PC-9 (cell line): ENCODE measurements at regions not wholly inside any gene's neighbourhood (a gene's known extent, or its start where the extent isn't known, plus 50 kb on each side); places are given as distances from the start of the nearest gene placed in this dataset.

Source experiments
- BruUV-seq: library from RNA; stranded (reverse); fragments of 400-500 nt; replicated peaks from 2 replicates; lab custom pipeline; 2021; lab: Mats Ljungman, UMichigan
- CTCF ChIA-PET: fragments of 300-600 bp; sonication (Branson Sonifier 250); formaldehyde crosslinking; loops from one replicate; lab custom pipeline; 2022; ENCODE audit warnings: antibody characterized with exemption; lab: Charles Lee
- POLR2A ChIA-PET: fragments of 300-600 bp; sonication (Branson Sonifier 250); formaldehyde crosslinking; loops from one replicate; lab custom pipeline; 2022; ENCODE audit warnings: antibody characterized with exemption; ENCODE audit not compliant: unreplicated experiment; lab: Charles Lee
- DNase-seq, 2 experiments: peaks; one replicate each; pipeline versions ENCODE4 v3.0.0 to v3.0.0-alpha.2; 2015 to 2022; ENCODE audit warnings: mixed read lengths in 1 of 2
- H2AFZ ChIP-seq: fragments of 200-600 bp; sonication (generic); 2 replicates; pipeline ENCODE4 v1.8.1; 2017; ENCODE audit warnings: antibody characterized with exemption
- H3F3A ChIP-seq: fragments of 200-600 bp; sonication (generic); 2 replicates; pipeline ENCODE4 v1.8.1; 2017; ENCODE audit warnings: antibody characterized with exemption, mild to moderate bottlenecking, low read depth; ENCODE audit not compliant: insufficient read depth
- H3K27ac ChIP-seq: fragments of 200-600 bp; sonication (generic); 2 replicates; pipeline ENCODE4 v1.6.1; 2016; ENCODE audit warnings: mixed run types
- H3K27me3 ChIP-seq: fragments of 200-600 bp; sonication (generic); 2 replicates; pipeline ENCODE4 v1.6.1; 2016; ENCODE audit warnings: low read depth, mixed run types; ENCODE audit not compliant: insufficient read depth
- H3K36me3 ChIP-seq: fragments of 200-600 bp; sonication (generic); 2 replicates; pipeline ENCODE4 v1.6.1; 2016; ENCODE audit warnings: low read depth, mixed run types
- H3K4me1 ChIP-seq: fragments of 200-600 bp; sonication (generic); replicated peaks from 2 replicates; pipeline ENCODE4 v1.6.1; 2016; ENCODE audit warnings: mixed run types; ENCODE audit not compliant: insufficient read depth
- H3K4me2 ChIP-seq: fragments of 200-600 bp; sonication (generic); 2 replicates; pipeline ENCODE4 v1.6.1; 2017; ENCODE audit warnings: mixed run types
- H3K4me3 ChIP-seq: fragments of 200-600 bp; sonication (generic); 2 replicates; pipeline ENCODE4 v1.6.1; 2016; ENCODE audit warnings: mixed run types
- H3K79me2 ChIP-seq: fragments of 200-600 bp; sonication (generic); 2 replicates; pipeline ENCODE4 v1.6.1; 2017; ENCODE audit warnings: low read depth, mixed run types
- H3K9me2 ChIP-seq: fragments of 200-600 bp; sonication (generic); 2 replicates; pipeline ENCODE4 v1.8.1; 2017; ENCODE audit warnings: mild to moderate bottlenecking; ENCODE audit not compliant: insufficient read depth
- H3K9me3 ChIP-seq: fragments of 200-600 bp; sonication (generic); 2 replicates; pipeline ENCODE4 v1.8.1; 2016; ENCODE audit warnings: low read depth; ENCODE audit not compliant: insufficient read depth
- H4K20me1 ChIP-seq: fragments of 200-600 bp; sonication (generic); 2 replicates; pipeline ENCODE4 v1.8.1; 2017; ENCODE audit not compliant: insufficient read depth
- EZH2 ChIP-seq: fragments of 200-600 bp; sonication (generic); IDR thresholded peaks from 2 replicates; pipeline ENCODE4 v1.8.0; 2017; ENCODE audit warnings: antibody characterized with exemption, low read depth
- intact Hi-C: fragments of 100-400 bp; cut with micrococcal nuclease; formaldehyde crosslinking; loops from one replicate; pipeline ENCODE4 v1.10.0; 2022; ENCODE audit not compliant: unreplicated experiment
- TF ChIP-seq, protein P1 (sequence below): fragments of 200-600 bp; sonication (generic); conservative IDR thresholded peaks from 2 replicates; pipeline ENCODE4 v1.6.1; 2017; ENCODE audit warnings: mixed run types, antibody characterized with exemption, mild to moderate bottlenecking, moderate library complexity

DNA sequence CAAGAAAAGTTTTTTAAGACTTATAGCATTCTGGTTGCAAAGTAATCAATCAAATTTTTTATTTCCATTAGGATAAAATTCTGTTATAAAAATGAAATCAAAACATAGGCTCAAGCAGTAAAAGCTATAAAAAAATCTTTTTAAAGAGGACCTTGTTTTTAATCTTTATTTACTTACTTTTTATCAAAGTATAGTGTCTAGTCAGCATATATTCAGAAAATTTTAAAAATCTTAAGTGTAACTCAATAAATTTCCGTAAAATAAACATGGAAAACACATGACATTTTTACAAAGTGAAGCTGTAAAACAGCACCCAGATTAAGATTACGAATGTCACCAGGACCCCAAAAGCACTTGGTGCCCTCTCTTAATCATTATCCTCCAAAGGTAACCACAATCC is 302.4 kb downstream of the TMEM161B start:
- Histone ChIP-seq H3K79me2 (no peaks in the 10 kb centered on the region), H3K4me3 (no peak overlapping the region), H3K27ac (no peak overlapping the region), H3K27me3 (no peaks in the 10 kb centered on the region), H3K9me2 (peaks cover under 1% of the 10 kb centered on the region; the same call in 1 of the 2 replicates), H4K20me1 (no peaks in the 10 kb centered on the region), H2AFZ (no peak overlapping the region), H3F3A (no peaks in the 10 kb centered on the region), H3K9me3 (no peaks in the 10 kb centered on the region), H3K36me3 (no peaks in the 10 kb centered on the region), H3K4me2 (no peak overlapping the region), H3K4me1 (no peaks in the 10 kb centered on the region)
- POLR2A ChIA-PET = no interaction called here
- no peak for DNase-seq
- no TSS peak for BruUV-seq
- intact Hi-C loops = no loop called here
- TF ChIP-seq EZH2 = no peak
- TF ChIP-seq, protein P1, sequence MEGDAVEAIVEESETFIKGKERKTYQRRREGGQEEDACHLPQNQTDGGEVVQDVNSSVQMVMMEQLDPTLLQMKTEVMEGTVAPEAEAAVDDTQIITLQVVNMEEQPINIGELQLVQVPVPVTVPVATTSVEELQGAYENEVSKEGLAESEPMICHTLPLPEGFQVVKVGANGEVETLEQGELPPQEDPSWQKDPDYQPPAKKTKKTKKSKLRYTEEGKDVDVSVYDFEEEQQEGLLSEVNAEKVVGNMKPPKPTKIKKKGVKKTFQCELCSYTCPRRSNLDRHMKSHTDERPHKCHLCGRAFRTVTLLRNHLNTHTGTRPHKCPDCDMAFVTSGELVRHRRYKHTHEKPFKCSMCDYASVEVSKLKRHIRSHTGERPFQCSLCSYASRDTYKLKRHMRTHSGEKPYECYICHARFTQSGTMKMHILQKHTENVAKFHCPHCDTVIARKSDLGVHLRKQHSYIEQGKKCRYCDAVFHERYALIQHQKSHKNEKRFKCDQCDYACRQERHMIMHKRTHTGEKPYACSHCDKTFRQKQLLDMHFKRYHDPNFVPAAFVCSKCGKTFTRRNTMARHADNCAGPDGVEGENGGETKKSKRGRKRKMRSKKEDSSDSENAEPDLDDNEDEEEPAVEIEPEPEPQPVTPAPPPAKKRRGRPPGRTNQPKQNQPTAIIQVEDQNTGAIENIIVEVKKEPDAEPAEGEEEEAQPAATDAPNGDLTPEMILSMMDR = no peak
- CTCF ChIA-PET = no interaction called here

DNA sequence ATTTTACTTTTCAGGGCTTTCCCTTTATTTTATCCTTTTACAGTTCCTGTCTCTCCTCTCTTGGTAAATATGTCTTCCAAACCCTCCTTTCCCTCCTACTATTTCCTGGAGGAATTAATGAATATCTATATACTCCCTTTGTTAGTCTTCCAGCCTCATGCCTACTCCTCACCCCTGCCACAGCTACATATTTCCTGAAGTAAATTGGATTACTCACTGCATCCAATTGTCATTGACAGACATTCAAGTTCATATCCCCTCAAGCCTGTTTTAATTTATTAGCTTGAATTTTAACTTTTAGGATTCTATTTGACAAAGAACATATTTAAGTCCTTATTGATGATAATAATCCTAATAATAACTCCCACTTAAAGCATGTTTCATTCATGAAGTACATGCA is 314.5 kb downstream of the TMEM161B start:
- ChIA-PET POLR2A (no interaction called here), CTCF (no interaction called here)
- no TSS peak for BruUV-seq
- H3K4me3 ChIP-seq = no peak overlapping the region
- no peaks in the 10 kb centered on the region for H3K27me3 ChIP-seq
- no peak for DNase-seq
- H3K36me3 ChIP-seq = no peaks in the 10 kb centered on the region
- H3K4me2 ChIP-seq = no peak overlapping the region
- no peak overlapping the region for H3K27ac ChIP-seq
- intact Hi-C loops = no loop called here
- no peaks in the 10 kb centered on the region; the same call in 1 of the 2 replicates for H4K20me1 ChIP-seq
- H3F3A ChIP-seq = no peaks in the 10 kb centered on the region
- no peaks in the 10 kb centered on the region for H3K9me3 ChIP-seq
- H2AFZ ChIP-seq = no peak overlapping the region
- no peaks in the 10 kb centered on the region for H3K9me2 ChIP-seq
- no peaks in the 10 kb centered on the region for H3K79me2 ChIP-seq
- no peaks in the 10 kb centered on the region for H3K4me1 ChIP-seq
- TF ChIP-seq, protein P1 = no peak

DNA sequence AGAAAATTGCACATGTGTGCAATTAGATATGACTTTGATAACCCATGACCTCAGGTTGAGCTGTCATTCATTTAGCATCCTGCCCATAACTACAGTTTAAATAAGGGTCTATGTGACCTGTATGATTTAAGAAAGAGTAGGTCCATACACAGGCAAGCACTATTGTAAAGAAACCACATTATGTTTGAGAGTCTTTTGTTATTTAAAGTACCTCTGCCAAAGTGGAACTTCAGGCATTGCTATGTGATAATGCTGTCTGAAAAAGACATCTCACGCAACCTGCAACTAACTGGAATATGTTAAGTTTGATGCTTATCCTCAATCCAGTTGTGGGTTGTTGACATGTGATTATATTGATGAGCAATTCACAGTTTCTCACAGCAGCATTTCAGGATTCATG is 317.0 kb downstream of the TMEM161B start:
- CTCF ChIA-PET = no interaction called here
- H3F3A ChIP-seq = no peaks in the 10 kb centered on the region
- intact Hi-C loops = no loop called here
- no TSS peak for BruUV-seq
- H3K4me3 ChIP-seq = no peak overlapping the region
- H3K27me3 ChIP-seq = no peaks in the 10 kb centered on the region
- no peaks in the 10 kb centered on the region for H3K9me3 ChIP-seq
- no peaks in the 10 kb centered on the region for H3K9me2 ChIP-seq
- peak overlapping the region; percentile 39; the same call in 1 of the 2 replicates for H2AFZ ChIP-seq
- TF ChIP-seq EZH2 = no peak
- TF ChIP-seq, protein P1 = no peak
- no peaks in the 10 kb centered on the region for H3K4me1 ChIP-seq
- no peak overlapping the region for H3K4me2 ChIP-seq
- no peaks in the 10 kb centered on the region for H3K79me2 ChIP-seq
- no peak for DNase-seq
- H3K36me3 ChIP-seq = no peaks in the 10 kb centered on the region
- POLR2A ChIA-PET = no interaction called here
- no peak overlapping the region for H3K27ac ChIP-seq
- H4K20me1 ChIP-seq = no peaks in the 10 kb centered on the region; the same call in 1 of the 2 replicates
